ENCODE measurements at regions not wholly inside any gene's neighbourhood (a gene's known extent, or its start where the extent isn't known, plus 50 kb on each side); places are given as distances from the start of the nearest gene placed in this dataset.

GRCh38 chrX:7263961-7264360, 116.0 kb upstream of the PUDP start:
- DNase-seq (ENCODE audit: low read depth) = peak; percentile 38
- no peak overlapping the region for H3K4me3 ChIP-seq (ENCODE audit: control insufficient read depth, low read depth, low read length)
- TF ChIP-seq CTCF (conservative IDR thresholded peaks at IDR 0.05; ENCODE audit: control insufficient read depth, insufficient read depth, low read depth, low read length) = no peak

GRCh38 chrX:7263330-7263729, 115.4 kb upstream of the PUDP start:
- DNase-seq (ENCODE audit: low read depth) = no peak
- TF ChIP-seq CTCF (conservative IDR thresholded peaks at IDR 0.05; ENCODE audit: control insufficient read depth, insufficient read depth, low read depth, low read length) = no peak
- H3K4me3 ChIP-seq (ENCODE audit: control insufficient read depth, low read depth, low read length) = no peak overlapping the region

GRCh38 chrX:7262551-7262950, 114.6 kb upstream of the PUDP start:
- H3K4me3 ChIP-seq (ENCODE audit: control insufficient read depth, low read depth, low read length) = no peak overlapping the region
- no peak for TF ChIP-seq CTCF (conservative IDR thresholded peaks at IDR 0.05; ENCODE audit: control insufficient read depth, insufficient read depth, low read depth, low read length)
- DNase-seq (ENCODE audit: low read depth) = no peak

DNA sequence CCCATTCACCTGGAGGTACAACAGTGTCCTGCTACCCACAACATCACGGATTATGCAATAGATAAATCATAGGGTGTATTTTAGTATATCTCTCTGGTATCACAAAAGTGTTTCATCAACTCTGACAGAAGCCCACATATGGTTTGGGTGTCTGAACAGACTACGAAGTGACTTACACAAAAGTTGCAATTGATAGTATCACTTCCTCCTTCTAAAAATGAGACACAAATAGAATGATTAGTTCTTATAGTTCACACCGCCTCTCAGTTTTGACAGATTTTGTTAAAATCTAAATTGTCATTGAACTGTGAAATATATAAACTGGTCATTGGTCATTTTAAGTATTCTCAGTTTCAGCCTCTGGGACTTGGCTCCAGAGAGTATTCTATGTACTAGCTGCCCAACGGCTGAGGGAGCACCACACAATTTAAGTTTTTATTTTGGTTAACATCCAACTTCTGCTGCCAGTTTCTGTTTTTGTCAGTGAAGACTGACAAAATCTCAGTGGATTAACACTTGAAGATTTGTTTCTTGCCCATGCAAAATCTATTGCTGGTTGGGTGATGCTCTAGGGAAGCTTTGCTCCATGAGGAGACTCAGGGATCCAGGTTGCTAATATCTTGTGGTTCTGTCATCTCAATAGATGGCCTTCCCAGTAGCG, 113.8 kb upstream of the PUDP start:
- no peak for TF ChIP-seq CTCF (conservative IDR thresholded peaks at IDR 0.05; ENCODE audit: control insufficient read depth, insufficient read depth, low read depth, low read length)
- H3K4me3 ChIP-seq (ENCODE audit: control insufficient read depth, low read depth, low read length) = no peak overlapping the region
- DNase-seq (ENCODE audit: low read depth) = no peak

GRCh38 chrX:7254144-7254543, 106.2 kb upstream of the PUDP start:
- no peak for TF ChIP-seq CTCF (conservative IDR thresholded peaks at IDR 0.05; ENCODE audit: control insufficient read depth, insufficient read depth, low read depth, low read length)
- DNase-seq (ENCODE audit: low read depth) = no peak
- no peak overlapping the region for H3K4me3 ChIP-seq (ENCODE audit: control insufficient read depth, low read depth, low read length)

GRCh38 chrX:7253565-7253964, 105.6 kb upstream of the PUDP start:
- H3K4me3 ChIP-seq (ENCODE audit: control insufficient read depth, low read depth, low read length) = no peak overlapping the region
- no peak for DNase-seq (ENCODE audit: low read depth)
- no peak for TF ChIP-seq CTCF (conservative IDR thresholded peaks at IDR 0.05; ENCODE audit: control insufficient read depth, insufficient read depth, low read depth, low read length)
